Rectal smooth muscle tissue (tissue), 1 donor: ENCODE measurements at regions not wholly inside any gene's neighbourhood (a gene's known extent, or its start where the extent isn't known, plus 50 kb on each side); places are given as distances from the start of the nearest gene placed in this dataset.

Experiments used
- H3K27ac ChIP-seq: one replicate; pipeline ENCODE4 v1.7.0; 2013; ENCODE audit warnings: low read depth, low read length, inconsistent platforms
- H3K27me3 ChIP-seq: one replicate; pipeline ENCODE4 v1.7.0; 2013; ENCODE audit warnings: low read length; ENCODE audit not compliant: control insufficient read depth, insufficient read depth
- H3K36me3 ChIP-seq: one replicate; pipeline ENCODE4 v1.7.0; 2013; ENCODE audit warnings: low read length; ENCODE audit not compliant: control insufficient read depth, insufficient read depth
- H3K4me1 ChIP-seq: one replicate; pipeline ENCODE4 v1.7.0; 2013; ENCODE audit warnings: low read length; ENCODE audit not compliant: control insufficient read depth, insufficient read depth
- H3K4me3 ChIP-seq: one replicate; pipeline ENCODE4 v1.7.0; 2013; ENCODE audit warnings: low read length
- H3K9ac ChIP-seq: one replicate; pipeline ENCODE4 v1.7.0; 2013; ENCODE audit warnings: low read length

DNA sequence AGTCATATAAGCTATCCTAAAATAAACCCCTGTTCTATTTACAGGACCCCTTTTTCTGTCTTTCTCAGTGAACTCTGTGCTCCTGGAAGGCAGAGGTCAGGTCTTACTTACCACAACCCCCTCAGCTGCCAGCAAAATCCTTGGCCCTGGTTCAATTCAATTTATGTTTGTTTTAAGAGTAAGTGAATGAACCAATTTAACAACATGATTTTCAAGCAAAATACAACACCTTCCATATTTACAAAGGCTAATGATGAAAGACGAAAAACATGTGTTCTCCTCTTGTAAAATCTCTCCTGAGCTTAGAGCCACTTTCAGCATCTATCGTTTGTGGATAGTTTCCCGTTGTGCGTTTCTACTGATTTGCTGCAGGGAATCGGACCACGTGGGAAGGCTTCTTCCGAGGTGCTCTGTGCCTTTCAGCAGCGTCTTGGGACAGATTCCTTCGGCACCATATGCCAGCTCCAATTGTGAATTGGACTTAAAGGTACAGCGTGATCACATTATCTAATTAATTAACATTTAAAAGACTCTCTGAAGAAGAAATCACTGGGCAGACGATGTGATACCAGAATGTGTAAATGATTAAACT, 411.7 kb downstream of the IRS2 start:
- H3K4me1 ChIP-seq = no peaks in the 10 kb centered on the region
- H3K27ac ChIP-seq = no peak overlapping the region
- no peak overlapping the region for H3K4me3 ChIP-seq
- no peaks in the 10 kb centered on the region for H3K36me3 ChIP-seq
- no peak overlapping the region for H3K9ac ChIP-seq
- no peaks in the 10 kb centered on the region for H3K27me3 ChIP-seq

- no peak overlapping the region for H3K27ac ChIP-seq
- H3K36me3 ChIP-seq = no peaks in the 10 kb centered on the region
- H3K4me1 ChIP-seq = no peaks in the 10 kb centered on the region
- H3K9ac ChIP-seq = no peak overlapping the region
- no peak overlapping the region for H3K4me3 ChIP-seq
- no peaks in the 10 kb centered on the region for H3K27me3 ChIP-seq
Measured at GRCh38 chr13:109372666-109373065, 413.7 kb downstream of the IRS2 start.

- Histone ChIP-seq H3K4me1 (no peaks in the 10 kb centered on the region), H3K9ac (no peak overlapping the region), H3K36me3 (no peaks in the 10 kb centered on the region), H3K27ac (no peak overlapping the region), H3K27me3 (no peaks in the 10 kb centered on the region), H3K4me3 (no peak overlapping the region)
Measured at GRCh38 chr13:109371066-109371465, 415.3 kb downstream of the IRS2 start.

- Histone ChIP-seq H3K27me3 (no peaks in the 10 kb centered on the region), H3K4me3 (no peak overlapping the region), H3K9ac (no peak overlapping the region), H3K27ac (no peak overlapping the region), H3K36me3 (no peaks in the 10 kb centered on the region), H3K4me1 (no peaks in the 10 kb centered on the region)
Measured at GRCh38 chr13:109370496-109370895, 415.9 kb downstream of the IRS2 start.

GRCh38 chr13:109369353-109370052, 416.9 kb downstream of the IRS2 start:
- Histone ChIP-seq H3K27me3 (no peaks in the 10 kb centered on the region), H3K9ac (no peak overlapping the region), H3K4me1 (no peaks in the 10 kb centered on the region), H3K36me3 (no peaks in the 10 kb centered on the region), H3K27ac (no peak overlapping the region), H3K4me3 (no peak overlapping the region)

- Histone ChIP-seq H3K36me3 (no peaks in the 10 kb centered on the region), H3K27ac (no peak overlapping the region), H3K9ac (no peak overlapping the region)
Measured at GRCh38 chr13:109368230-109368629, 418.2 kb downstream of the IRS2 start.

GRCh38 chr13:109366525-109366924, 419.9 kb downstream of the IRS2 start:
- no peak overlapping the region for H3K9ac ChIP-seq
- H3K27me3 ChIP-seq = no peaks in the 10 kb centered on the region
- no peak overlapping the region for H3K4me3 ChIP-seq
- no peak overlapping the region for H3K27ac ChIP-seq
- no peaks in the 10 kb centered on the region for H3K36me3 ChIP-seq
- H3K4me1 ChIP-seq = no peaks in the 10 kb centered on the region

More at GRCh38 chr13:109368230-109368629, 418.2 kb downstream of the IRS2 start:
- H3K4me3 ChIP-seq = no peak overlapping the region
- no peaks in the 10 kb centered on the region for H3K4me1 ChIP-seq
- no peaks in the 10 kb centered on the region for H3K27me3 ChIP-seq

- H3K4me3 ChIP-seq = no peak overlapping the region
- no peak overlapping the region for H3K27ac ChIP-seq
- no peaks in the 10 kb centered on the region for H3K36me3 ChIP-seq
- H3K4me1 ChIP-seq = no peaks in the 10 kb centered on the region
- no peak overlapping the region for H3K9ac ChIP-seq
- H3K27me3 ChIP-seq = no peaks in the 10 kb centered on the region
Measured at GRCh38 chr13:109363431-109363830, 423.0 kb downstream of the IRS2 start.

- H3K36me3 ChIP-seq = no peaks in the 10 kb centered on the region
- H3K4me1 ChIP-seq = no peaks in the 10 kb centered on the region
Measured at GRCh38 chr13:109362616-109363015, 423.8 kb downstream of the IRS2 start.

GRCh38 chr13:109361562-109362289, 424.7 kb downstream of the IRS2 start:
- Histone ChIP-seq H3K9ac (no peak overlapping the region), H3K36me3 (no peaks in the 10 kb centered on the region), H3K4me1 (no peaks in the 10 kb centered on the region), H3K27me3 (no peaks in the 10 kb centered on the region), H3K4me3 (no peak overlapping the region), H3K27ac (no peak overlapping the region)

More at GRCh38 chr13:109362616-109363015, 423.8 kb downstream of the IRS2 start:
- Histone ChIP-seq H3K4me3 (no peak overlapping the region), H3K27me3 (no peaks in the 10 kb centered on the region), H3K9ac (no peak overlapping the region), H3K27ac (no peak overlapping the region)

DNA sequence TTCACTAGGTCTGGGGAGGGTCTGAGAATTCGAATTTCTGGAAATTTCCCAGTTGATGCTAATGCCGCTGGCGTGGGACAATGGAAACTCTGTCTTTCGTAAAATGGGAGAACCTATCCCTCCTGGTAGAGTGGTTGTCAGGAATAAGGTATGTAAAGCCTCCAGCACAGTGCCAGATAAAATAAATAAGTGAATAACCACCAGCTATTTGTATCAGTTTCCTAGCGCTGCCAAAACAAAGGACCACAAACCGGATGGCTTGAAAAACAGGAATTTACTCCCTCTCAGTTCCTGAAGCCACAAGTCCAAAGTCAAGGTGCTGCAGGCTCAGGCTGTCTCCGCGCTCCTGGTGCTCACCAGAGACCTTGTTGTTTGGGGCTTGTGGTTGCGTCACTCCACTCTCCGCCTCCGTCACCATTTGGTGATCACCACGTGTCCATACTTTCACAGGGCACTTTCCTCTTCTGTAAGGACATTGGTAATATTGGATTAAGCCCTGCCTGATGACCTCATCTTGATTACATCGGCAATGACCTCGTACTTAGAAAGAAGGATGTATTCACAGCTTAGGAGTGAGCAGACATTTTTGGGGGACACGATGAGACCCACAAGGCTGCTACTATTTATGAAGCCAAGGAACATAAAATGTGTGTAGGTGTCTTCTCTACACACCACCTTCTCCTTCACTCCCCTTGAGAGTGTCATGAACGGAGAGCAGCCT, 428.5 kb downstream of the IRS2 start:
- Histone ChIP-seq H3K4me3 (no peak overlapping the region), H3K27me3 (no peaks in the 10 kb centered on the region), H3K27ac (no peak overlapping the region), H3K4me1 (no peaks in the 10 kb centered on the region), H3K9ac (no peak overlapping the region), H3K36me3 (no peaks in the 10 kb centered on the region)

GRCh38 chr13:109355875-109356434, 430.4 kb downstream of the IRS2 start:
- Histone ChIP-seq H3K36me3 (no peaks in the 10 kb centered on the region), H3K27me3 (no peaks in the 10 kb centered on the region), H3K27ac (no peak overlapping the region), H3K4me3 (no peak overlapping the region), H3K4me1 (no peaks in the 10 kb centered on the region), H3K9ac (no peak overlapping the region)
